Thymus (tissue), 11 donors: ENCODE measurements at regions not wholly inside any gene's neighbourhood (a gene's known extent, or its start where the extent isn't known, plus 50 kb on each side); places are given as distances from the start of the nearest gene placed in this dataset.

Experiments used
- DNase-seq, 9 donors: peaks; one replicate each; pipeline ENCODE4 v3.0.0-alpha.2; 2013; ENCODE audit warnings: low spot score in 9 of 9, low read depth in 6 of 9, missing footprints in 1 of 9
- H3K27ac ChIP-seq, 2 donors: one replicate each; pipeline ENCODE4 v1.5.1; 2013; ENCODE audit warnings: control low read depth in 1 of 2, low read depth in 1 of 2, low read length in 1 of 2, mild to moderate bottlenecking in 1 of 2, moderate library complexity in 1 of 2
- H3K27me3 ChIP-seq, 2 donors: one replicate each; pipeline ENCODE4 v1.5.1; 2013; ENCODE audit warnings: low read length in 1 of 2; ENCODE audit not compliant: control insufficient read depth in 2 of 2, insufficient read depth in 1 of 2
- H3K36me3 ChIP-seq, 2 donors: one replicate each; pipeline ENCODE4 v1.5.1; 2013; ENCODE audit warnings: low read length in 1 of 2, mild to moderate bottlenecking in 1 of 2, moderate library complexity in 1 of 2; ENCODE audit not compliant: control insufficient read depth in 2 of 2, insufficient read depth in 2 of 2
- H3K4me1 ChIP-seq, 2 donors: one replicate each; pipeline ENCODE4 v1.5.1; 2013; ENCODE audit warnings: low read length in 2 of 2; ENCODE audit not compliant: control insufficient read depth in 2 of 2, insufficient read depth in 2 of 2
- H3K4me3 ChIP-seq, 2 donors: one replicate each; pipeline ENCODE4 v1.5.1; 2013; ENCODE audit warnings: low read length in 2 of 2, control low read depth in 1 of 2, mild to moderate bottlenecking in 1 of 2
- H3K9me3 ChIP-seq, 2 donors: one replicate each; pipeline ENCODE4 v1.5.1; 2013; ENCODE audit warnings: low read length in 1 of 2, mild to moderate bottlenecking in 1 of 2; ENCODE audit not compliant: control insufficient read depth in 2 of 2, insufficient read depth in 1 of 2
- WGBS: extraction: QIAGEN DNeasy Blood & Tissue Kit; methylation state at CpG from one replicate; pipeline ENCODE4 v1.1.7; 2013; 5-methylcytosine and 5-hydroxymethylcytosine counted together
- donor health status: healthy.

GRCh38 chr5:128673411-128673957 is 135.4 kb upstream of the FBN2 start:
- DNase-seq = no peak
- WGBS = 93% methylated on average over 1 of the region's 1 CpG
- Histone ChIP-seq H3K4me1 (no peaks in the 10 kb centered on the region), H3K27me3 (no peaks in the 10 kb centered on the region), H3K36me3 (no peaks in the 10 kb centered on the region), H3K27ac (no peak overlapping the region), H3K4me3 (no peak overlapping the region), H3K9me3 (no peaks in the 10 kb centered on the region)

DNA sequence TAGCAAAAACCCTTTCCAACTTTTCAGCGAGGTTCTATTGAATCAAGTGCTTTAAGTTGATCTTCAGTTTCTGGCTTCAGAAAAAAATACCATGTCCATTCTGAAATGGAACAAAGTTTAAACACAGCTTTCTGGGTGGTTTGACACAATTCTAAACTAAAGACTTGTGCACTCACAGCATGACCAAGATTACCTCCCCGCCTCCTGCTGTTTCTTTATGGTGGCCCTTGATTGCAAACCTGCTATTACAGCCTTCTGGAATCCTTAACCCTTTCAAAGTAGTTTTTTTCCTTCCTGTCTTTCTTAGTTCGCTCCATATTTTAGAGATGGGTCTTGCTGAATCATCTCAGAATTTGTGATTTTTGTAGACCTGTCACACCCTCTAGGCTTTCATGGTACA is 135.9 kb upstream of the FBN2 start:
- no peaks in the 10 kb centered on the region for H3K4me1 ChIP-seq
- H3K4me3 ChIP-seq = no peak overlapping the region
- no peak for DNase-seq
- no peaks in the 10 kb centered on the region for H3K36me3 ChIP-seq
- WGBS = 93% methylated on average over 3 of the region's 3 CpGs
- H3K27ac ChIP-seq = no peak overlapping the region
- no peaks in the 10 kb centered on the region for H3K27me3 ChIP-seq
- H3K9me3 ChIP-seq = no peaks in the 10 kb centered on the region

DNA sequence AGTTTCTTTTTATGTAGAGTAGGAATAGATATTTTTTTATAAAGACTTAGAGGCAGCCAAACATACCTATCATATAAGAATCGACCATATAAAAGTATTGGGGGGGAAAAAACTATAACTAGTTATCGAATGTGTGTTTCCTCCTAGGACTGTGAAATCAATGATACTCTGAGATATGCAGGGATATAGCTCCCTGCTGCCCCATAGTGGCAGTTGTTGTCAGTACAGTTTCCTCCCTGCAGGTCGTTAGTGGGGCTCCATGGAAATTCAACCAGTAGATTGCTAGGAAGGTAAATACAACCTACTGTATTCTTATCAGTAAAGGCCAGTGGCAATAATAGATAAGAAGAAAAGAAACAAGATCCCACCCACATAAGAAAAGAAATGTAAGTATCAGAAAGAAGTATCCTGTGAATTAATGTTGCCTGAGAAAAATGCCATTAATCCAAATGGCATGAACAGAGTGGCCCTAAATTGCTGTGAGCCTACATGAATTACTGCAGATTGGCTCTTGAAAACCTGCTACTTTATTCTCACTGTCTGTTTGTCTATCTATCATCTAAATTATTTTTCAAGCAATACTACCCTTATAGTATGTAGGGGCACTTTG is 136.9 kb upstream of the FBN2 start:
- H3K4me1 ChIP-seq = no peaks in the 10 kb centered on the region
- peak in 7 of 9 donors; percentile 9 to 47 (median 22) for DNase-seq
- 59% methylated on average over 3 of the region's 3 CpGs for WGBS

DNA sequence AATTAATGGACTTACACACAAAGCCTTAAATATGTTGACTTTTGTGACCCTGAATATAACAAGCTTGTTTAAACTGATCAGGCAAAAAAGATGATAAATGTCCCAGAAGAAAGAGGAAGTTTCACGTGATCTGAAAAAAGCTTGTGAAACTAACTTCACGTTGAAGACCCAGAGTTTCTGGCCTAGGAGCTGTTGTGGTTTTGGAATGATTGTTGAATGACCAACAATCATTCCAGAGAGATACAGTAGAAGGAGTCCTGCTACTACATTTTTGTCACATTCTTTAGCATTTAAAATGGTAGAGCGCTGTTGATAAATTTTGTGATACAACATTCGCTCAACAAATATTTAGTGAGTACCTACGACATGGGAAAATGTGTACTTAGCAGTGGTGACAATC is 143.1 kb upstream of the FBN2 start:
- no peaks in the 10 kb centered on the region for H3K9me3 ChIP-seq
- H3K4me3 ChIP-seq = no peak overlapping the region
- H3K4me1 ChIP-seq = no peaks in the 10 kb centered on the region
- DNase-seq = no peak
- no peak overlapping the region for H3K27ac ChIP-seq
- H3K27me3 ChIP-seq = no peaks in the 10 kb centered on the region
- WGBS = 60% methylated on average over 5 of the region's 5 CpGs
- H3K36me3 ChIP-seq = no peaks in the 10 kb centered on the region

More for the DNA sequence above, 136.9 kb upstream of the FBN2 start:
- H3K9me3 ChIP-seq = no peaks in the 10 kb centered on the region
- no peaks in the 10 kb centered on the region for H3K36me3 ChIP-seq
- no peaks in the 10 kb centered on the region for H3K27me3 ChIP-seq
- no peak overlapping the region for H3K27ac ChIP-seq
- no peak overlapping the region for H3K4me3 ChIP-seq

- Histone ChIP-seq H3K4me3 (no peak overlapping the region), H3K4me1 (no peaks in the 10 kb centered on the region), H3K27me3 (no peaks in the 10 kb centered on the region), H3K9me3 (no peaks in the 10 kb centered on the region), H3K27ac (no peak overlapping the region), H3K36me3 (no peaks in the 10 kb centered on the region)
- WGBS = 87% methylated on average over 7 of the region's 7 CpGs
- DNase-seq = no peak
These were observed 143.9 kb upstream of the FBN2 start for GRCh38 chr5:128681764-128682592.

DNA sequence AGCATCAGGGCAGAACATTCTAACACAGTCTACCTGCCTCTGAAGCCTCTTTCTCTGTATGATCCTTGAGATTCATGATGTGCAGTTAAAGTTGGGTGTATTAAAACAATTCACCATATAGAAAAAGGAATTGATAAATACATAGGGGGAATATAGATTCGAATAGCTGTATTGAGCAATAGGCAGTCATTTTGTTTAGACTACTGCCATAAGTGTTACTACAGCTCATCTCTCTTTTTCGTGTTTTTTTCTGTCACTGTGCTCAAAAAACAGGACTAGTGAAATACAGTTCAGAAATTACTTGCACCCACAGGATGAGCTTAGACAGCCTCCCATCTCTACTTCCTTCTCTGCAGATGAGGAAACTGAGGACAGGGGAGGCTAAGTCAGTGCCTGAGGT is 144.6 kb upstream of the FBN2 start:
- DNase-seq = no peak
- no peak overlapping the region for H3K4me3 ChIP-seq
- H3K4me1 ChIP-seq = no peaks in the 10 kb centered on the region
- no peak overlapping the region for H3K27ac ChIP-seq
- H3K27me3 ChIP-seq = no peaks in the 10 kb centered on the region
- WGBS = 93% methylated on average over 2 of the region's 2 CpGs
- no peaks in the 10 kb centered on the region for H3K36me3 ChIP-seq
- H3K9me3 ChIP-seq = no peaks in the 10 kb centered on the region

- no peak for DNase-seq
- Histone ChIP-seq H3K4me1 (no peaks in the 10 kb centered on the region), H3K4me3 (no peak overlapping the region), H3K36me3 (no peaks in the 10 kb centered on the region), H3K27ac (no peak overlapping the region), H3K9me3 (no peaks in the 10 kb centered on the region), H3K27me3 (no peaks in the 10 kb centered on the region)
- 94% methylated on average over 1 of the region's 1 CpG for WGBS
These were observed 146.9 kb upstream of the FBN2 start for GRCh38 chr5:128684961-128685360.

GRCh38 chr5:128687930-128688329 is 149.9 kb upstream of the FBN2 start:
- H3K4me3 ChIP-seq = no peak overlapping the region
- WGBS = 58% methylated on average over 2 of the region's 2 CpGs
- H3K4me1 ChIP-seq = no peaks in the 10 kb centered on the region
- no peaks in the 10 kb centered on the region for H3K27me3 ChIP-seq
- no peak overlapping the region for H3K27ac ChIP-seq
- no peaks in the 10 kb centered on the region for H3K36me3 ChIP-seq
- DNase-seq = no peak
- no peaks in the 10 kb centered on the region for H3K9me3 ChIP-seq

- no peak overlapping the region for H3K27ac ChIP-seq
- H3K27me3 ChIP-seq = no peaks in the 10 kb centered on the region
- no peak overlapping the region for H3K4me3 ChIP-seq
- no peak for DNase-seq
- H3K4me1 ChIP-seq = no peaks in the 10 kb centered on the region
- no peaks in the 10 kb centered on the region for H3K36me3 ChIP-seq
- no peaks in the 10 kb centered on the region for H3K9me3 ChIP-seq
- 81% methylated on average over 3 of the region's 3 CpGs for WGBS
These were observed 155.7 kb upstream of the FBN2 start for GRCh38 chr5:128693764-128694163.
